Stimulated activated CD4-positive, alpha-beta T cell treated with anti-CD3 and anti-CD28 coated beads, Interleukin-2, amount 100 ng/mL, for 4 hours (primary cell): ENCODE measurements at regions not wholly inside any gene's neighbourhood (a gene's known extent, or its start where the extent isn't known, plus 50 kb on each side); places are given as distances from the start of the nearest gene placed in this dataset.

Source experiments
- DNase-seq: peaks from one replicate; pipeline ENCODE4 v3.0.0-alpha.2; 2020; ENCODE audit warnings: low read depth

DNA sequence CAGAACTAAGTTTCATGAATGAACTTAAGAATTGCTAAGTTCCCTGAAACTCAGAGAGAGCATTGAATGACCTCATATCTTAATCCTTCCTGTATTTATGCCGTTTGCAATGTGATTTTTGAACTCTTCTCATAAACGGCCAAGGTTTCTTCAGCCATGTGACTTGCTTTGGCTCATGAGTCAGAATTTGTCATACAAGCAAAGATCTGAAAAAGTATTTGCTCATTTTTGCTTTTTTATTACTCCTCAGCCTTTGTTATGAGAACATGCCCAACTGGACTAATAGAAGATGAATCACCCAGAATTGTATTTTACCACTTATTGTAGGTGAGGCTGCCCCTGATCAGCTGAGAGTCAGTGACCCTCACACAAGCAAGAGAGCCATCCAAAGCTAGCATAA lies 693.8 kb downstream of the BCL11B start:
- no peak for DNase-seq

- DNase-seq, result no peak
Observed at GRCh38 chr14:98579140-98579539, 692.9 kb downstream of the BCL11B start.

DNA sequence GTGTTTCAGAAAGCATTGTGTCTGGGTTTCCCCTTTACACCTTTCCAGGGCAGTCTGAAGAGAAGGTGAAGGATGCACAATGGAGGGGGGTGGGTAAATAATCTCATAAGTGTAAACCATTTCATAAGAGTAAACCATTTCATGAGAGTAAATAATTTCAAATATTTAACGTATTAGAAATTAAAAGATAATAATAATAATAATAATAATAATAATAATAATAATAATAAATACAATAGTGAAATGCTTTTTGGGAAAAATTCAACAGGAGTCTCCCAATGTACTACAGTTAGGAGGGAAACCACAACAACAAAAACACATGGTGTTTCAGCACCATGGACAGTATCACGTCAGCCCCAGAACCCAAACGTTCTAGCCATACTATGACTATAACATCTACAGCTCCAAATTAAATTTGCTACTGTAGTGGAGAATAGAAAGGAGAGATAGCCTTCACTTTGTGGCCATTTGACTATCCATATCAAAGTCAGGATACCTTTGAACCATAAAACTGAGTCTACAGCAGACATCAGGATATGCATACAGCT lies 691.8 kb downstream of the BCL11B start:
- no peak for DNase-seq

DNA sequence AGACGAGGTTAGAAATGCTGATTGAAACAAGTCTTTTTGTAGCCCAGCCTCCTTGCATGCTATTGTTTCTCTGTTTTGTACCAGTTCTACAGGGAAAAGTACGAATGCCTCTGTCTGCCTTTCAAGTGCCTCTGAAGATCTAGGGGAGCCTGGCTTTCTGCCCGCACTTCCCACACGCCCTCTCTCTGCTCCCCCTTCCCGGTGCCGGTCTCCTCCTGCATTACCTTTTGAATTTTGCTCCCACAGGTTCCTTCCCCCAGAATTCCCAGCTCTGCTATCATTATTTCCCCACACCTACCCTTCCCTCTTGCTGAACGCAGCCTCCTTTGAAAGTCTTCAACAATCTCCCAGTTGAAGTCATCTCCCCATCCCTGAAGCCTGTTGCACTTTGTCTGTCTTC lies 689.7 kb downstream of the BCL11B start:
- no peak for DNase-seq

GRCh38 chr14:98591161-98591560 lies 680.8 kb downstream of the BCL11B start:
- DNase-seq, result no peak

GRCh38 chr14:98592611-98593170 lies 679.3 kb downstream of the BCL11B start:
- no peak for DNase-seq

- no peak for DNase-seq
Observed at GRCh38 chr14:98593361-98593761, 678.6 kb downstream of the BCL11B start.

- DNase-seq, result no peak
Observed at GRCh38 chr14:98594156-98594555, 677.8 kb downstream of the BCL11B start.

DNA sequence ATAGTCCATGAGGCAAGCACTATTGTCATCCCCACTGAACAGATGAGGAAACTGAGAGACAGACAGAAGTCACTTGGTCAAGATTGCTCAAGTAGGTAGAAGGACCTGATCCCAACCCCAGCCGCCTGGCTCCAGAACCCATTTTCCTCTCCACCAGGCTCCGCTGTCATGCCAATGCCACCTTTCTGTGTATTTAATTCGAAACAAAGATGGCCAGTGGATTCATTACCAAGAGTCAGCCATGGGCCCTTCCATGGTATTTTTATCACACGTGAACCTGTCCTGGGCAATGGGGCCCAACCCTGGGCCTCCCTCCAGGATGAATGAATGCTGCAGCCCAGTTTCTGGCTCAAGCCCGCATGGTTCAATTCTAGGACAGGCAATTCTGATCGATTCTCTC lies 673.4 kb downstream of the BCL11B start:
- DNase-seq, result no peak

DNA sequence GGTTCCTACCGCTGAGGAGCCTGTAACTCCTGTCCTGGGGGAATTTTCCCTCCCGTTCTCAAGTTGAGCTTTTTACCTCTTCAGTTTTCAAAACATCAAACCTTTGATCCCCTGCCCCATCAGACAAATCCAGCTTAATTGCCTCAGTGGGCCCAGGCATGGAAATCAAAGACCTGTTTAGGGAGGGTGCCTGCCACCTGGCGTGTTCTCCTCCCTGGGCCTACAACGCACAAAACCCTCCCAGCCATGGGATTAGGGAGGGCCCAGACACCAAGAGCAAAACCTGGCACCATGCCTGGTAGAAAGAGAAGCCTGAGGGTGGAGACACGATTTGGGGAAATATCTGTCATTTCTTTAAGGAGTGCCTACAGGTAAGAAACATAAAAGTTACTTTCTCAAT lies 672.9 kb downstream of the BCL11B start:
- no peak for DNase-seq

GRCh38 chr14:98602983-98603382 lies 669.0 kb downstream of the BCL11B start:
- DNase-seq, result no peak

DNA sequence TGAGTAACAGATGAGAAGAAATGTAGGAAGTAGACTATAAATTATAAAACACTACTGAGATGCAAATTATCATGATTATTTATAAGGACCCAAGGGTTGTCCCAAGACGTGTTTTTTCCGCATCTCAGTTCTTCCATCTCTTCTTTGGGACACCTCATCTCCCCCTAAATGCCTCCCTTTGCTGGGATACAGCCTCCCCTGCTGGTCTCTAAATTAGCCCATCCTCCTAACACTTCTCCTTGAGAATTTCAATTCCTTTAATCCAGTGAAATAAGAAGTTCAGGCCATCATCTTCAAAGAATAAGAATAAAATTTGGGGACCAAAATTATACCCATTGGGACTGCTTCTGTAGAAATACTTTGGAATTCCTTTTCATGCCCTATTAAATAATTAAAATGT lies 667.0 kb downstream of the BCL11B start:
- DNase-seq, result no peak

- no peak for DNase-seq
Observed at GRCh38 chr14:98606041-98606640, 665.9 kb downstream of the BCL11B start.

GRCh38 chr14:98606816-98607215 lies 665.2 kb downstream of the BCL11B start:
- no peak for DNase-seq

DNA sequence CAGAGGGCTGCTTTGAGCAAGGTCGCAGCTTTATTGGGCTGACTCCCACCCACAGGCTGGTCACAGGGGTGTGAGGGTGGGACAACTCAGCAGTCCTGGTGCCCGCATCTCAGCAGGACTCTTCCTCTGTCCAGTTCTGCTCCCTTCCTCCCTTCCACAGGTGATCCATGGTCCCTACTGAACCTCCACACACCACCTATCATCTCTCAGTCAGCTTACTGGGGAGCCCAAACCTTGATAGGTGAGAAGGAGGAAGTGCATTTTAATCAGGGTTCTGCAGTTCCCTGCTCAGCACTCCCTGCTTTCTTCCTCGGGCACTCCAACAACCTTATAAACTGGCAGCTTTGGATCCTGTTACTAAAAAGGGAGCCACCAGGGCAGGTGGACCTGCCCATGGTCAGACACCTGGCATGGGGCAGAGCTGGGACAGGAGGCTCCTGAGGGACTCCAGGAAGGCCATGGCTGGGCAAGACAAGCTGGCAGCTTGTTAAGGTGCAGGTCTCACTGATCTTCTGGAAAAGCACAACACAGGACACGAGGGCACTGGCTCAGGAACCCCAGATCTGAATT lies 664.6 kb downstream of the BCL11B start:
- DNase-seq, result no peak

GRCh38 chr14:98608071-98609060 lies 663.6 kb downstream of the BCL11B start:
- no peak for DNase-seq

DNA sequence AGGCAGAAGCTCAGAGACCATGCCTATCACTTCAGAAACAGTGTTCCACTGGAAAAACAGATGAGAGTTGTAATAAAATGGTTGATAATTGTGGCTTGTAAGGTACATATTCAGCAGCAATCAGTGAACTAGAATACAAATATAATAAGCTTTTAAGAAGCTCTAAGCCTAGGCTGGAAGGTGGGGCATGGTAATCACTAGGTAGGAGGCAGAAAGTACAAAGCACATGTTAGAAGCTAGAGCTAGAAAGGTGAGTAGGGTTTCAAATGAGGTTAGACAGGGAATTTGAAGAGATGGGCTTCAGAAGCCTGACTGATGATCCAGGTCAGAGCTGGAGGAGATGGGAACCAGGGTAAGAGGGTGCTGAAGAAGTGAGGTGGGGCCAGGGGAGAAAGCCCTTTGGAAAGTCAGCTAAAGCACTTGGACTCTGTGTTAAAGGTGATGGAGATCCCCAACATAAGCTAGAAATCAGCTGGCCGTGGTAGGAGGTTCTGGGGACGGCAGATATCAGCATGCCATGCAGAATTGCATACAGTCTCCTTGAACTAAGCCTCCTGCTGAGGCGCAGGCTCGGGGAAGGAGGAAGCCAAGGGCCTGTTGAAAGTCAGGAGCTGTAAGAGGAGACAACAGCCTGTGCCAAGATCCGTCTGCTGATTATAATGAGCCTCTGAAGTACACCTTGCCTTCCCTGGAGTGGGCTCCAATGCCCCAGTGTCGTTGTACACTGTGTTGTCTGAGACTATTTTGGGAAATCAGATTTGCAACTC lies 659.4 kb downstream of the BCL11B start:
- no peak for DNase-seq

- DNase-seq, result no peak
Observed at GRCh38 chr14:98614741-98615140, 657.3 kb downstream of the BCL11B start.

DNA sequence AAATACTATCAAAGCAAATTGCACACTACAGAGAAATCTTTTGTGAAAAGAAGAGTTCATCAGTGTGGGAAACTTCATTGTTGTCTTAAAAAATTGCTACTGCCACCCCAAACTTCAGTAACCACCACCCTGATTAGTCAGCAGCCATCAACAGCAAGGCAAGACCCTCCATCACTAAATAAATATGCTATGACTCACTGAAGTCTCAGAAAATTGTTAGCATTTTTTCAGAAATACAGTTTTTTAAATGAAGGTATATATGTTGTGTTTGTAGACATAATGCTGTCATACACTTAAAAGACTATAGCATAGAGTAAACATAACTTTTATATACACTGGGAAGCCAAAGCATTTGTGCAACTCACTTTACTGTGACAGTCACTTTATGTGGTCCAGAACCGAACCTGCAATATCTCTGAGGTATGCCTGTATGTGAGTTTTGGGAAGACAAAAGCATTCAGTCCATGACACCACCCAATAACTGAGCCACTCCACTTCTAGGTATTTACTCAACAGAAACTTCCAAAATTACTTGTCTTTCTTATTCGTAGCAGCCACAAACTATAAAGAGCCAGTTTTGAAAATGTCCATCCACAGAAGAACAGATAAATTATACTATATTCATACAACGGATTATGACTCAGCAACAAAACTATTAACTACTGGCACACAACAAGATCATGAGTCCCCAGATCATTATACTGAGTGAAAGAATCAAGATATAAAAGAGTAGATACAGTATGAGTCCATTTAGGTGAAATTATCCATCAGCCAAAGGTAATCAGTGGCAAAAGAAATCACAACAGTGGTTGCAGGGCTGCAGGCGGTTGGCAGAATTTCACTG lies 649.6 kb downstream of the BCL11B start:
- DNase-seq, result no peak

DNA sequence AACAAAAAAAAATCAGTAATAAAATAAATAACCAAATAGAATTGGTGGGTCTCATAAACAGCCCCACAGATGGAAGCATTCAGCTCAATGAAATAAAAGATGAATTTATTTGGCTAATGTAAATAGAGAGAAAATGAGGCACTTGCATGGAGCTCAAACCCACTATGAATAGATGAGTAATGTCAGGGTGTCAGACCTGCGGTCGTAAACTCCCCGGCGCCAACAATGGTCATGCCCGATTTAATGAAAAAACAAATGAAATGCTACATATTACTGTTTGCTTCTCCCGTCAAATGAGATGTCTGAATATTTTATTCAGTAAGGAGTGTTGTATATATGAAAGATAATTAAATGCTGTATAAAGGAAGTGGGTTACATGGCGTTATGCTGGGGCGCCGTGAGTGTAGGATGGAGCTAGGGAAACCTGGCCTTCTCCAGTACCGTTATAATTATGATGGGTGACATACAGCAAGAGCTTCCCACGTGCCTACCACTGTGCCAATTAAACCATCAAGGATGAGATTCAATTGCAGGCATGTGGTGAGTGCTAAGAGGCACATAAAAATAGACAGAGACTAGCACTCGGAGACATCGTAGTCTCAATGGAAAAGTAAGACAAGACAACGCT lies 648.1 kb downstream of the BCL11B start:
- DNase-seq, result no peak
